8988T (cell line): ENCODE measurements at regions not wholly inside any gene's neighbourhood (a gene's known extent, or its start where the extent isn't known, plus 50 kb on each side); places are given as distances from the start of the nearest gene placed in this dataset.
"Not testable (repeated sequence)": the region's sequence is repeated elsewhere in the genome, so short reads cannot be mapped to it uniquely, and the experiment has no call there.

ENCODE experiments used
- DNase-seq: peaks from one replicate; pipeline ENCODE4 v3.0.0; 2011

DNA sequence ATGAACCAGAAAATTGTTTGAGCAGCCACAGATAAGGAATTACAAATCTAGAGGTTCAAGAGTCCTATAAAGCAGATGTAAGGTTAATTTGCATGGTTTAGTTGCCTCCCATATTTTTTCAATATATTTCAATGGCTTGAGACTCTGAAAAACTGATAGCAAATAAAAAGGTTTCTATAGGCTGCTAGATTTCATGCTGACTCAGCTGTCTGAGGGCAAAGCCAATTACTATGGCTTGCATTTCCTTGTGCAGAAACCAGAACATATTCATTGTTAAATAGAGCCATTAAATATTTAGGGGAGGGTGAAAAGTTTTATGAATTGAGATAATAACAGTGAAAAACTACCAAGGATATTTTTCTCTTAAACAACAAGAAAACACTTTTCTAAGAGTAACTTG lies 278.1 kb upstream of the CADM2 start:
- no peak for DNase-seq

DNA sequence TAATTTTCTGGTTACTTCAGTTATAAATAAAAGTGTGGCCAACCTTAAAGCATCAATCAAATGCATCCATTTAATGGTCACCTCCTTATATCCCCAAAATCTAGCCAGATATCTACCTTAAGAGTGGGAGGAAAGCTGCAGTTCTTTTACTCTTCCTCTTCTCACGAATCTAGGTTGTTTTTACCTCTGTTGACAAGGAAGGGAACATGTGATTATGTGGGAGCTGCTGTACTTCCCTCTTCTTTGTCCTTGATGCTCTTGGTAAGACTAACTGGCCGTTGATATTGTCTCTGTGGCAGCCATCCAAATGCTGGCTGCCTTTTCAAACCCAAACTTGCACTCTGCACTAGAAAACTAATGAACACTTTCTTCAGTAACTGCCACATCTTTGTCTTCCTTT lies 275.3 kb upstream of the CADM2 start:
- DNase-seq: no peak

DNA sequence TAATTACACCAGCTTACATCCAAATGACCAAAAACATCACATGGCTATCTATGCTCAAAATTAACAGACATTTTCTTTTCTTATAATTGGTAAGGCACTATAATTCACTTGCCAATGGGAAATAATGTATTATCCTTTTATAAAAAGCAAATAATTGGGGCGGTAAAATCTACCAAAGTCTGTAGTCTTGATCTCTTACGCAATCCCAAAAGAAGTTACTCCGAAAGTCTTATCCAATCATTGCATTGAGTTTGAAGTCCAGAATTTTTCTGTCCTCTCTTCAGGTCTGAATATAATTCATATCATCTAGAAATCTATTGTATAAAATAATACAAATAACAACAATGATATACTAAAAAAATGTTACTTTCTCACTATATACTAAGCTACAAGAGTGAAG lies 273.3 kb upstream of the CADM2 start:
- DNase-seq: no peak

DNA sequence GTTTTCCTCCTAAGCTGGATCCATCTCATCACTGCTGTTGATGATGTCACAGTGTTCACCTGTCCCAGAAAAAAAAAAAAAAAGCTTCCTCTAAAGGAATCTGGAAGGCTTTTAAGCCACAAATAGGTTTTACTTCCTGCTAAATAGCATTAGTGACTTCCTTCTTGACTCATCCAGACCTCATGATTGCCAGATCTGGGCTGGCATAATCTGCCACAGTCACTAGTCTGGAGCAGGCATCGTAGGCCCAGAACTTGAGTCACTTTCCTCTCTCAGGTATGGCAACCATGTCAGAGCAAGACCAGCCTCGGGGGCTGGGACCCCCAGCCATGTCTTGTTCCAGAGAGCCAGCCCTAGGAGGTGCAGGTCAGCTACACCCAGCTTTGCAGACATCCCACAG lies 266.5 kb upstream of the CADM2 start:
- no peak for DNase-seq

DNA sequence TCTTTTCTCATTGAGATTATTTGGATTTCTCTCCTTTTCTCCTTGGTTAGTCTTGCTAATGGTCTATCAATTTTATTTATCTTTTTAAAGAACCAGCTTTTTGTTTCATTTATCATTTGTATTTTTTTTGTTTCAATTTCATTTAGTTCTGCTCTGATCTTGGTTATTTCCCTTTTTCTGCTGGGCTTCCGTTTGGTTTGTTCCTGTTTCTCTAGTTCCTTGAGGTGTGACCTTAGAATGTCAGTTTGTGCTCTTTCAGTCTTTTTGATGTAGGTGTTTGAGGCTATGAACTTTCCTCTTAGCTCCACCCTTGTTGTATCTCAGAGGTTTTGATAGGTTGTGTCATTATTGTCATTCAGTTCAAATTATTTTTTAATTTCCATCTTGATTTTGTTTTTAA lies 248.5 kb upstream of the CADM2 start:
- not testable (repeated sequence) for DNase-seq

DNA sequence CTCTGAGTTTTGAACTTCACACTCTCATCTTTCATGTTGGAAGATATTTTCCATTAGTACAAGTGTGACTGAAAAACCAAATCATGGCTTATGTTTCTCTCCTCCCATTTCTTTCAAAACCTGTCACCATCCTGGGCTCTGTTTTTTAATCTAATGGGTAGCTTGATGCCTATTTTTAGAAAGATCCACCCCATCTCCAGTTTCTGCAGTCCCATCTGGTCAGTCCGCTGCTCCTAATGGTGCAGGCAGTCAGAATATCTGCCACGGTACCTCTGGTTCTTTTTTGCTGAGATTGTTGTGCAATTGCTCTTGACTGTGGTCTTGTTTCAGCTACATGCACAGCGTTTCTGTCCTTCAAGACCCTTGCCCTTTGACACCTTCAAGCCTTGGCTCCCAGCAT lies 240.9 kb upstream of the CADM2 start:
- no peak for DNase-seq

DNA sequence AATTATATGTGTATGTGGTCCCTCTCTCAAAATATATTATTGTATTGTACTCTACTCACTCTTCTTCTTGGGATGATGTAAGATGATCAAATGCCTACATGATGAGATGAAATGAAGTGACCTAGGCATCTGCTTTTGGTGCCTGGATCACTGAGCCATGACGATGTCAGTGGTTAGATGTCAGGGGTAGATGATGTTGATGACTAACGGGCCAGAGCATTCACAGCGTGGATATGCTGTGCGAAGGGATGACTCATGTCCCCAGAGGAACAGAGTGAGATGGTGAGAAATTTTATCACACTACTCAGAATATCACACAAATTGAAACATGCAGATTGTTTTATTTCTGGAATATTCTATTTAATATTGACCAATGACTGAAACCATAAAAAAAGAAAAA lies 233.9 kb upstream of the CADM2 start:
- peak; percentile 11 for DNase-seq

- DNase-seq: no peak
Measured at GRCh38 chr3:84727616-84728015, 231.2 kb upstream of the CADM2 start.

- not testable (repeated sequence) for DNase-seq
Measured at GRCh38 chr3:84734731-84735130, 224.1 kb upstream of the CADM2 start.

DNA sequence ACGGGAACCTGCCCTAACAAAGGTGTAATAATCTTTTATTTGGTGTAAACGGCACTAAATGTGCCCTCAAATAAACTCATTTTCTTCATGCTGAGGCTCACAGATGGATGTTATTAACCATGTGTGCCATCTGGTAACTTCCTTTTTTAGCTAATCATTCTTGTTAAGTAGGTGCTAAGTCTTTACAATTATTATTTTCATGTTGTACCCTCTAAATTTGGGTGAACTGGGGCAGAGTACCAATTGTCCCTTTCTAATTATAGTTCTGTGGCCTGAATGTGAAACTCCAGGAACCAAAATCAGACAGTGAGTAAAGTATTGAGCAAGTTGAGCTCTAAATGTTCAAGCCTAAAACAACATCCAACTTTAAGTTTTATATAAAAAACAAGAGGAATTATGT lies 220.7 kb upstream of the CADM2 start:
- no peak for DNase-seq

GRCh38 chr3:84742915-84743425 lies 215.8 kb upstream of the CADM2 start:
- DNase-seq: no peak

GRCh38 chr3:84744130-84744529 lies 214.7 kb upstream of the CADM2 start:
- no peak for DNase-seq

DNA sequence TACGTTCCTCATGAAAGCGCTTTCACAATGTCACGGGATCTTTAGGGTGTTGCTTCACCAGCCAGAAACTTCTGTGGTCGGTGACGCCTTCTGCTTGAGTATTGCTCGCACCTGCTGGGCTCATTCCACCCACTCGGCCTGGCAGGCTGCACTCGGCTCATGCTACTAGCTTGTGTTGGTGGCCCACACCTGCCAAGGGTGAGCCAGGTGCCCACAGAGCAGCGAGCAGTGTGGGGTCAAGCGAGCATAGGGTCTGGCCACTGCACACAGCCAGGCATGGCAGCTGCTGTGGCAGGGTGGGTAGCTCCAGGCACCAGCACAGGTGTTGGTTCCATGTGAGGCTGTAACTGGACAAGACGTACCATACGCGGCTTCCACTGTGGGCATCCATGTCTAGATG lies 202.9 kb upstream of the CADM2 start:
- DNase-seq: no peak

- no peak for DNase-seq
Measured at GRCh38 chr3:84759361-84759760, 199.4 kb upstream of the CADM2 start.

GRCh38 chr3:84772841-84773240 lies 185.9 kb upstream of the CADM2 start:
- DNase-seq: no peak

DNA sequence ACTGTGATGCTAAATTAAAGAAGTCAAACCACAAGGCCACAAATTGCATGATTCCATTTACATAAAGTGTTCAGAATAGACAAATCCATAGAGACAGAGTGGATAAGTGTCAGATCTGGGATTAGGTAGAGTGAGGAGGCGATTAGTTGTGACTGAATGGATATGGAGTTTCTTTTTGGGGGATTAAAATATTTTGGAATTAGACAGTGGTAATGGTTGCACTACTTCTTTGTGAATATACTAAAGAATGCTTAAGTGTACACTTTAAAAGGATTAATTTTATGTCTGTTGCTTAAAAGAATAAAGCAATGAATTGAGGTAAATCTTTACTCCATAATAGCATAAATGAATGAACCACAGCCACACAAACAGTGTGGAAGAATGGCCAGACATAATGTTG lies 175.5 kb upstream of the CADM2 start:
- DNase-seq: no peak

- no peak for DNase-seq
Measured at GRCh38 chr3:84789961-84790360, 168.8 kb upstream of the CADM2 start.

DNA sequence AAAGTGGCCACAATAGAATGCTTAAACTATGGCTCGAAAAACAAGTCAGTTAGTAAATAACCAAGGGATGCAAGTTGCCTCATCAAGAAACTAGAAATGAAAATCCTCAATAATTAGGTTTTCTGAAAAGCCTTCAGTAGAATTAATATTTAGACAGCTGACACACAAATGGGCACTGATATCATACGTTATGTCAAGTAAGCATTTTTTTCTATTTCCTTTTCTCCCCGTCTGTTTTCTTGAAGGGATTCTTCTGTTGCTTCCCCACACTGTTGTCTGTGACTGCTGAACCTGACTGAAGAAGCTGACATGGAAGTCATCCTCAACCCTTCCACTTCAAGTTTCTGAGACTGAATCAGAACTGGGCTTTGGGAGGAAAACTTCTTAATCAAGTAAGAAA lies 151.8 kb upstream of the CADM2 start:
- no peak for DNase-seq

- DNase-seq: no peak
Measured at GRCh38 chr3:84820126-84820525, 138.7 kb upstream of the CADM2 start.

GRCh38 chr3:84820906-84821305 lies 137.9 kb upstream of the CADM2 start:
- no peak for DNase-seq

DNA sequence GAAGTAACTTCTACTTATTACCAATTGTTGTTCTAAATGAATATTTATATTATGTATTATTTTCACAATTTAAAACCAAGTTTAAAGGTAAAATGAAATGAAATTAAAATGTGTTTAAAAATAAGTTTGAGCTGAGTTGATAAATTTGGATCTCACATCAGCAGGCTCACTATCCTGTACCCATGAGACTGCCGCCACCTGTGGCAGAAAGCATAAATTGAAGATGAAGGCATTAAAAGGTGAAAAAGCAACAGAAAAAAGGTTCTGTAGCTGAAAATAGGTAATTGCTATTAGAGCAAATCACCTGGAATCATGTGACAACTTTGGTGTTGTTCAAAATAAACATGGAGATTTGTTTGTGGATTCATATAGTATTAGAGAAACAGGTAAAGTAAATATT lies 133.0 kb upstream of the CADM2 start:
- no peak for DNase-seq

GRCh38 chr3:84830476-84830875 lies 128.3 kb upstream of the CADM2 start:
- no peak for DNase-seq

GRCh38 chr3:84835366-84835765 lies 123.4 kb upstream of the CADM2 start:
- DNase-seq: no peak

DNA sequence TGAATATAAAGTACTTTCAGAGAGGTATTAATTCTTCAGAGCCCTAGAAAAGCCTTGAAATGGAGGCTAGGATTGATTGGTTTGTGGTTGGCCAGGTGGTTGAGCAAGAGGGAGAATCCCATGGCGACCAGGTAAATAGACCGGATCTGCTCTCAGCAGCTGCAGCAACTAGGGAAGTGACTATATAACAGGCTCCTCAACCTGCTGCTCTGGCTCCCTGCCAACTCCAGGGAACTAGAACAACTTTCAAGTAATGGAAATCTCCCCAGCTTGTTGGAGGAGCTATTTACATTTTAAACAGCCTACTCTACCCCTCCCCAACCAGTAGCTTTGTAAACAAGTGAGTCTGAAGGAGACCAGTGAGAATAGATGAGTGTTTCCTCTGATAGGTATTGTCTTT lies 121.8 kb upstream of the CADM2 start:
- DNase-seq: no peak

DNA sequence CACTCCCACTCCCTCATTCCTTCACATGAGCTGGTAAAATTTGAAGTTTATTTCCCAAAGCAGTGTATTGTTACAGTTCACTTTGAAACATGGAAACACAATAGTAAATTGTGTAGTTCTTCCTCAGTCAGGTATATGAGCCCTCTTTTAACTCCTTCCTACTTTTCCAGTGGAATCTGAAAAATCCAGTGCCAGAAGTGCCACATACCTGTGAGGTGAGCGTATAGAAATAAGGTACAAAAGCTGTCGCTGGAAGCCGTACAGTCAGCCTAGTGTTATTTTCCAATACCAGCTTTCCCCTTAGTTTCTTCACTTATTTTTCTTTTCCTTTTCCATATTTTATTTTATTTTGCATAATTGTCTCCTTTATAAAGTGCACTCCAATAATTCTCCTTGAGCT lies 81.7 kb upstream of the CADM2 start:
- no peak for DNase-seq

- DNase-seq: no peak
Measured at GRCh38 chr3:84881288-84881687, 77.5 kb upstream of the CADM2 start.
